Breast epithelium (tissue), 3 donors: ENCODE measurements at regions not wholly inside any gene's neighbourhood (a gene's known extent, or its start where the extent isn't known, plus 50 kb on each side); places are given as distances from the start of the nearest gene placed in this dataset.

Experiments
- POLR2A ChIP-seq: fragments of 450-650 bp; IDR thresholded peaks from one replicate; pipeline ENCODE4 v1.6.1; 2016; ENCODE audit warnings: antibody characterized with exemption, mild to moderate bottlenecking, moderate library complexity
- TF ChIP-seq, protein P1 (sequence below), 3 donors: fragments of 450-650 bp; IDR thresholded peaks; one replicate each; pipeline ENCODE4 v1.5.1; 2016 to 2017; ENCODE audit warnings: antibody characterized with exemption in 3 of 3, mild to moderate bottlenecking in 3 of 3, moderate library complexity in 3 of 3

DNA sequence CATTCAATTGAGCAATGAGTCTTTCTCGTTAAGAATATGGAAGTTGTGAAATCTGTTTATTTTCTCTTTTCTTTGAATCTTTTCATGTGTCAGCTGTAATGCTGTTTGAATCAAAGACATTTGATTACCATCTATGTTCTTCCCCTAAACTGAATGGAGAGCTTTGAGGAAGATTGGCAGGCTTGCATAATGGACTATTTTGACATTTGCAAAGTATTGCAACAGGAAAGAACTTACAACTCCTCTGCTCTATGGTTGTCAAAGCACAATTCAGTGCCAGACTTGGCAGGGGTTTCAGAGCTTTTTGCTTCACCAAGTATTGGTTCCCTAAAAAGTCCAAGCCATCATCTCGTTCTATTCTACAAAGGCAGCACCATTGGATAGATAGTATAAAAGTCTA, 549.0 kb upstream of the NUDT12 start:
- TF ChIP-seq POLR2A: no peak
- TF ChIP-seq, protein P1, sequence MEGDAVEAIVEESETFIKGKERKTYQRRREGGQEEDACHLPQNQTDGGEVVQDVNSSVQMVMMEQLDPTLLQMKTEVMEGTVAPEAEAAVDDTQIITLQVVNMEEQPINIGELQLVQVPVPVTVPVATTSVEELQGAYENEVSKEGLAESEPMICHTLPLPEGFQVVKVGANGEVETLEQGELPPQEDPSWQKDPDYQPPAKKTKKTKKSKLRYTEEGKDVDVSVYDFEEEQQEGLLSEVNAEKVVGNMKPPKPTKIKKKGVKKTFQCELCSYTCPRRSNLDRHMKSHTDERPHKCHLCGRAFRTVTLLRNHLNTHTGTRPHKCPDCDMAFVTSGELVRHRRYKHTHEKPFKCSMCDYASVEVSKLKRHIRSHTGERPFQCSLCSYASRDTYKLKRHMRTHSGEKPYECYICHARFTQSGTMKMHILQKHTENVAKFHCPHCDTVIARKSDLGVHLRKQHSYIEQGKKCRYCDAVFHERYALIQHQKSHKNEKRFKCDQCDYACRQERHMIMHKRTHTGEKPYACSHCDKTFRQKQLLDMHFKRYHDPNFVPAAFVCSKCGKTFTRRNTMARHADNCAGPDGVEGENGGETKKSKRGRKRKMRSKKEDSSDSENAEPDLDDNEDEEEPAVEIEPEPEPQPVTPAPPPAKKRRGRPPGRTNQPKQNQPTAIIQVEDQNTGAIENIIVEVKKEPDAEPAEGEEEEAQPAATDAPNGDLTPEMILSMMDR (IDR thresholded peaks at IDR 0.05): no peak
